ENCODE measurements at regions not wholly inside any gene's neighbourhood (a gene's known extent, or its start where the extent isn't known, plus 50 kb on each side); places are given as distances from the start of the nearest gene placed in this dataset.
"Not testable (repeated sequence)": the region's sequence is repeated elsewhere in the genome, so short reads cannot be mapped to it uniquely, and the experiment has no call there.

- no peak for DNase-seq (ENCODE audit: low spot score)
Measured at GRCh38 chr3:35070088-35070487, 569.2 kb upstream of the ARPP21 start.

- no peak for DNase-seq (ENCODE audit: low spot score)
Measured at GRCh38 chr3:35071772-35072171, 567.6 kb upstream of the ARPP21 start.

DNA sequence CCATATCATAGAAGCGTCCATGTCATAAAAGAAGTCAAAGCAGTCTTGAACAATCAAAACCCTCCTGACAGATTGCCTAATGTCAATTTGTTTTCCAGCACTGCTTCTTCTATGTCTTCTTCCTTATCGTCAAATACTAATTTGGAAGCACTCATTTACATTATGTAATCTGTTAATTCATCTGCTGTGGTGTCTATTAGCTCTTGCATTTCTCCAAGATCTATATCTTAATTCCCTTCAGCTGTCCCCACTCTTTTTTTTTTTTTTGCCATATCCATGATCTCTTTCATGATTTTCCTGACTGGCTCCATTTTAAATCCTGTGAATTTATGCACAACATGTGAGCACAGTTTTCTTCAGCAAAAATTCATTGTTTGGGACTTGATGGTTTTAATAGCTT is 560.5 kb upstream of the ARPP21 start:
- DNase-seq (ENCODE audit: low spot score): no peak

- no peak for DNase-seq (ENCODE audit: low spot score)
Measured at GRCh38 chr3:35079403-35079802, 559.9 kb upstream of the ARPP21 start.

DNA sequence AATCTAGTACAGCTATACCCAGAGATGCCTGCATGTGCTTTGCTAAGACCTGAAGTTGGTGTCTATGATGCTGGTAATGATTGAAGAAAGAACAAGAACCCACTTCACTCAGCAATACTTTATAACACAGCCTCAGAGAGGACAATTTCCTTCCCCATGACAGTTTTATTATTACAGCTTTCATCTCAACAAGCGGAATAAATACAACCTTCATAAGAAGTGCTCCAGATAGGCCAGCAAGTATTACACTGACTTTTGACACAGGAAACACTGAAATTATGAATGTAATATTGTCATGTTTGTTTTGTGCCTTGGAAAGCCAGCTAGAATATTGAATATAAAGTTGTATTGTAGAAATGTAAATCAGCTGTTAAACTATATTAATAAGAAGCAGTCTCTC is 557.4 kb upstream of the ARPP21 start:
- DNase-seq (ENCODE audit: low spot score): no peak

- DNase-seq (ENCODE audit: low spot score): no peak
Measured at GRCh38 chr3:35088943-35089342, 550.4 kb upstream of the ARPP21 start.

DNA sequence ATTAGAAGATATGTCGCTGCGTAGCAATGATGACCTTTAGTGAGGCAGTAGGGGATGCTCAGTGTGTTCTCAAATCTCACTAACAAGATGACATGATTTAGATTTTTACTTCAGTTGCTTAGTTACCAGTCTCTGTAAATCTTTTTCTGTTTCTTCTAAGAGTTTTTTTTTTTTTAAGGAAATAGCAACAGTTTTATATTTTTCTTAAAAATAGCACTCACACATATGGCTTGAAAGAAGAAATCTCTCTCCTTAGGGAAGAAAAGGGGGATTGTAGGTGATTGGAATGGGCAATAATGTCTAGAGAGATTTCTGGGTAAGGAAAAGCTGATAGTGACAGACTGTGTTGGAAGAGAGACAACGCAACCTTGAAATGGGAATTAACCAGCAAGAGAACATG is 524.6 kb upstream of the ARPP21 start:
- no peak for DNase-seq (ENCODE audit: low spot score)

DNA sequence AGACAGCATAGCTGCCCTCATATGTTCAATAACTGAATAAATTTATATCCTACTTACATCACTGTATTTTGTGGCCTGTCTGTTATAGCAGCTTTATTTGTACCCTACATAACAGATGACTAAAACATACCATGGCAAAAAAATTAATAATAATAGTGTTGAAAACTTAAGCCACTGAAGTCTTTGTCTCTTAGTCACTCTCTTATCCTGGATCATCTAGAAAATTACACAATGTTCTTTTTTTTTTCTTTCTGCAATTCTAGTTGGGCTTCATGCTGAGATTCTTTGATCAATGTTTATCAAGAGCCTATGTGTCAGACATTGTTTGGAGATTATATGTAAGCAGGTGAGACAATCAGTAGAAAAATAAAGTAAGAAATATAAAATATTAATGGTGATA is 519.3 kb upstream of the ARPP21 start:
- no peak for DNase-seq (ENCODE audit: low spot score)

- no peak for DNase-seq (ENCODE audit: low spot score)
Measured at GRCh38 chr3:35137612-35138011, 501.7 kb upstream of the ARPP21 start.

- DNase-seq (ENCODE audit: low spot score): no peak
Measured at GRCh38 chr3:35141406-35141805, 497.9 kb upstream of the ARPP21 start.

- no peak for DNase-seq (ENCODE audit: low spot score)
Measured at GRCh38 chr3:35144011-35144410, 495.3 kb upstream of the ARPP21 start.

DNA sequence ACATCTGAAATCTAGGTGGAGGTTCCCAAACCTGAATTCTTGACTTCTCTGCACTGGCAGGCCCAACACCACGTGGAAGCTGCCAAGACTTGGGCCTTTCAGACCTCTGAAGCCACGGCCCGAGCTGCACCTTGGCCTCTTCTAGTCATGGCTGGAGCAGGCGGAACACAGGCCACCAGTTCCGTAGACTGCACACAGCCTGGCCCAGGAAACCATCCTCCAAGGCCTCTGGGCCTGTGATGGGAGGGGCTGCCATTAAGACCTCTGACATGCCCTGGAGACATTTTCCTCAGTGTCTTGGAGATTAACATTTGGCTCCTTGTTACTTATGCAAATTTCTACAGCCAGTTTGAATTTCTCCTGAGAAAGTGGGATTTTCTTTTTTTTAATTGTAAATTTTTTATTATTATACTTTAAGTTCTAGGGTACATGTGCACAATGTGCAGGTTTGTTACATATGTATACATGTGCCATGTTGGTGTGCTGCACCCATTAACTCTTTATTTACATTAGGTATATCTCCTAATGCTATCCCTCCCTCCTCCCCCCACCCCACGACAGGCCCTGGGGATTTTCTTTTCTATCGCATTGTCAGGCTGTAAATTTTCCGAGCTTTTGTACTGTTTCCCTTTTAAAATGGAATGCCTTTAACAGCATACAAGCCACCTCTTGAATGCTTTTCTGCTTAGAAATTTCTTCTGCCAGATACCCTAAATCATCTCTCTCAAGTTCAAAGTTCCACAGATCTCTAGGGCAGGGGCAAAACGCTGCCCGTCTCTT is 492.9 kb upstream of the ARPP21 start:
- DNase-seq (ENCODE audit: low spot score): not testable (repeated sequence)

- DNase-seq (ENCODE audit: low spot score): no peak
Measured at GRCh38 chr3:35183927-35184675, 455.2 kb upstream of the ARPP21 start.

- DNase-seq (ENCODE audit: low spot score): no peak
Measured at GRCh38 chr3:35184775-35185174, 454.6 kb upstream of the ARPP21 start.

DNA sequence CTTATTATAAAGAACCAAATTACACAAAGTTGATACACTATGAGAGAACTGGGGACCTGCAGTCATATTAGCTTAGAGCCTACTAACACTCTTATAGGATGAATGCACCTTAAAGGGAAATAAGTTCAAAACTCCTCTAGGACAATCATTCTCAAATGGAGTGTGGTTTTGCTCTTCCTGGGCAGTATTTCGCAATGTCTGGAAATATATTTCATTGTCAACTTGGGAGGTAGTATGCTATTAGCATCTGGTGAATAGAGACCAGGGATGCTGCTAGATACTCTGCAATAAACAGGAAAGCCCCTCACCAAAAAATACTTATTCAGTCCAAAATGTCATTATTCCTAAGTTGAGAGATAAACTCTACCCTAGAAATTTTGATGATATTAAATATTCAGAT is 451.4 kb upstream of the ARPP21 start:
- no peak for DNase-seq (ENCODE audit: low spot score)

GRCh38 chr3:35194666-35195065 is 444.7 kb upstream of the ARPP21 start:
- no peak for DNase-seq (ENCODE audit: low spot score)

GRCh38 chr3:35198857-35199256 is 440.5 kb upstream of the ARPP21 start:
- DNase-seq (ENCODE audit: low spot score): no peak

- DNase-seq (ENCODE audit: low spot score): no peak
Measured at GRCh38 chr3:35200056-35200455, 439.3 kb upstream of the ARPP21 start.

DNA sequence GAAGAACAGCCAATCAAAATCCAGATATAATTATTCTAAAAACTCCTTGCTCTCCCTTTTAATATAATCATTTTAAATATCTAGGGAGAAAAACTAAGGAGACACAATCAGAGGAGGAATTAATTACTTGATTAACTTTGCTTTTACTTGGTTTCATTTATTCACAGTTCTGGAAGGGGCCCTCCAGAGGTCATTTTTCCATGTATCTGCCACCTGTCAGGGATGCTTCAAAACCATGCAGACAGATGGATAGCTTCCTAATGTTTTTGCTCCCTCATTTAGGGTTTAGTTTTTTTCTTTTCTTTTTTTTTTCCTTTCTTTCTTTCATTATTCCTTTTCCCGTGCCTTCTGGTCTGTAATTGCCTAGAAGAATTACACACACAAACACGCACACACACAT is 438.1 kb upstream of the ARPP21 start:
- no peak for DNase-seq (ENCODE audit: low spot score)

DNA sequence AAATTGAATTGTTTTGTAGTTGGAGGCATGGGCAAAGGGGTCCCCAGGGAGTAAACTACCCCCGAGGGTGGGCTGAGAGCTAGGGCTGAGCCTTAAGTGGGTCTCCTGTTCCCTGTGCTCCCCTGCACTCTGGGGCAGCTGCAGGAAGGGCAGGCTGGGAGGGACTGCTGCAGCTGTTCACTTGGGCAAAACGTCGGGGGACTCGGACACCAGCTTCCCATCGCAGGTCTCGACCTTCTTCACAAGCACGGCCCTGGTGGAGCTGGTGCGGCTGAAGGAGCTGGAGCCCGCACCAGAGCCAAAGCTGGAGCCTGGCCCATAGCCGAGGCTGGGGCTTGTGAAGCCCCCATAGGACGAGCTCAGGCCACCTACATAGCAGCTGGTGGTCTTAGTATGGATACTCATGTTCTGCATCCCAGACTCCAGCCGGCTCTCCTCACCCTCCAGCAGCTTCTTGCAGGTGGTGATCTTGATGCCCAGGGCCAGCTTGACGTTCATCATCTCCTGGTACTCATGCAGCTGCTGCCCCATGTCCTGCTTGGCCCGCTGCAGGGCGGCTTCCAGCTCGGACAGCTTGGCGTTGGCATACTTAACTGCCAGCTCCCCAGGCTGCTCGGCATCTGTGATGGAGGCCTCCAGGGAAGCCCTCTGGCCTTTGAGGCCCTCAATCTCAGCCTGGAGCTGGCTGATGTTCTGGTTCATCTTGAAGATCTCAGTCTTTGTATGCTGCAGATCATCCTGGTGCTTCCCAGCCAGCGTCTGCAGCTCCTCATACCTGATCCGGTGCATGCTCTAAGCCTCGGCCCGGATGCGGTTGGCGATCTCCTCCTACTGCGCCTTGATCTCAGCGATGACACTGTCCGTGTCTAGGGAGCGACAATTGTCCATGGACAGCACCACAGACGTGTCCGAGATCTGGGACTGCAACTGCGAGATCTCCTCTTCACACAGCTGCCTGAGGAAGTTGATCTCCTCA is 423.5 kb upstream of the ARPP21 start:
- DNase-seq (ENCODE audit: low spot score): peak; percentile 85

GRCh38 chr3:35216501-35217266 is 422.6 kb upstream of the ARPP21 start:
- DNase-seq (ENCODE audit: low spot score): peak; percentile 88

Measured in mesenteric fat pad (tissue), 1 donor.